SK-N-SH (cell line): ENCODE measurements at regions not wholly inside any gene's neighbourhood (a gene's known extent, or its start where the extent isn't known, plus 50 kb on each side); places are given as distances from the start of the nearest gene placed in this dataset.

ENCODE experiments used
- CTCF ChIA-PET: fragments of 300-600, 350-600 bp; formaldehyde crosslinking; extraction: SDS; loops from one replicate; lab custom pipeline; 2021; lab: Yijun Ruan, JAX
- POLR2A ChIA-PET: fragments of 350-600 bp; sonication (Branson Sonifier 250); formaldehyde crosslinking; extraction: SDS; loops from one replicate; lab custom pipeline; 2020; ENCODE audit warnings: antibody characterized with exemption, inconsistent platforms; lab: Yijun Ruan, JAX
- DNase-seq: peaks from one replicate; pipeline ENCODE4 v3.0.0; 2012
- H2AFZ ChIP-seq: fragments of 200-600 bp; sonication (generic); 2 replicates; pipeline ENCODE4 v1.8.1; 2016; ENCODE audit warnings: antibody characterized with exemption, mild to moderate bottlenecking, low read depth
- H3F3A ChIP-seq: fragments of 200-600 bp; sonication (generic); replicated peaks from 2 replicates; pipeline ENCODE3; 2016; ENCODE audit warnings: antibody characterized with exemption, mild to moderate bottlenecking; ENCODE audit not compliant: insufficient read depth
- H3K27ac ChIP-seq, 2 experiments: fragments of 200-500 bp in 1 of 2; fragments of 200-600 bp in 1 of 2; sonication (Bioruptor generic) in 1 of 2; sonication (generic), shearing (Covaris generic) in 1 of 2; 2 replicates each; pipeline versions ENCODE4 v1.5.1 to v1.6.1; 2014 to 2016; ENCODE audit warnings: low read depth in 2 of 2, inconsistent platforms in 1 of 2, low read length in 1 of 2, mild to moderate bottlenecking in 1 of 2, mixed read lengths in 1 of 2
- H3K27me3 ChIP-seq: fragments of 200-600 bp; sonication (generic), shearing (Covaris generic); 2 replicates; pipeline ENCODE4 v1.6.1; 2016; ENCODE audit warnings: mixed run types; ENCODE audit not compliant: insufficient read depth
- H3K36me3 ChIP-seq, 2 experiments: fragments of 200-500 bp in 1 of 2; fragments of 200-600 bp in 1 of 2; sonication (Bioruptor generic) in 1 of 2; sonication (generic) in 1 of 2; replicated peaks in 1 of 2; 2 replicates each; pipeline versions ENCODE3 to v1.5.1; 2014 to 2016; ENCODE audit warnings: low read length in 1 of 2, mild to moderate bottlenecking in 1 of 2; ENCODE audit not compliant: insufficient read depth in 2 of 2, control insufficient read depth in 1 of 2
- H3K4me1 ChIP-seq, 2 experiments: fragments of 200-500 bp in 1 of 2; fragments of 200-600 bp in 1 of 2; sonication (Bioruptor generic) in 1 of 2; sonication (generic), shearing (Covaris generic) in 1 of 2; 2 replicates each; pipeline versions ENCODE4 v1.5.1 to v1.6.1; 2014 to 2016; ENCODE audit warnings: low read depth in 1 of 2, low read length in 1 of 2, mixed run types in 1 of 2; ENCODE audit not compliant: insufficient read depth in 2 of 2, control insufficient read depth in 1 of 2
- H3K4me2 ChIP-seq: fragments of 200-600 bp; sonication (generic), shearing (Covaris generic); 2 replicates; pipeline ENCODE4 v1.6.1; 2017; ENCODE audit warnings: mixed run types
- H3K4me3 ChIP-seq, 2 experiments: fragments of 200-500 bp in 1 of 2; fragments of 200-600 bp in 1 of 2; sonication (Bioruptor generic) in 1 of 2; sonication (generic), shearing (Covaris generic) in 1 of 2; 2 replicates each; pipeline versions ENCODE4 v1.5.1 to v1.8.1; 2014 to 2016; ENCODE audit warnings: low read depth in 2 of 2, inconsistent platforms in 1 of 2, low read length in 1 of 2, mild to moderate bottlenecking in 1 of 2, mixed read lengths in 1 of 2, moderate library complexity in 1 of 2
- H3K79me2 ChIP-seq: fragments of 200-600 bp; sonication (generic); 2 replicates; pipeline ENCODE4 v1.8.1; 2017; ENCODE audit warnings: mild to moderate bottlenecking; ENCODE audit not compliant: insufficient read depth
- H3K9ac ChIP-seq: fragments of 200-600 bp; sonication (generic); 2 replicates; pipeline ENCODE4 v1.6.1; 2017; ENCODE audit warnings: mixed run types
- H3K9me2 ChIP-seq: fragments of 200-600 bp; sonication (generic); 2 replicates; pipeline ENCODE4 v1.6.1; 2017; ENCODE audit warnings: mixed run types
- H3K9me3 ChIP-seq: fragments of 200-600 bp; sonication (generic); 2 replicates; pipeline ENCODE4 v1.6.1; 2017; ENCODE audit warnings: mixed run types, mild to moderate bottlenecking, moderate library complexity
- H4K20me1 ChIP-seq: fragments of 200-600 bp; sonication (generic); 2 replicates; pipeline ENCODE4 v1.6.1; 2017; ENCODE audit warnings: mild to moderate bottlenecking, mixed run types; ENCODE audit not compliant: insufficient read depth
- CHD2 ChIP-seq: fragments of 150-350 bp; IDR thresholded peaks from 2 replicates; pipeline ENCODE4 v1.6.1; 2018; ENCODE audit warnings: low read length; ENCODE audit not compliant: partially characterized antibody
- EP300 ChIP-seq, 2 experiments: IDR thresholded peaks; 2 replicates each; pipeline versions ENCODE4 v1.4.0 to v1.6.1; 2012; ENCODE audit warnings: borderline replicate concordance in 1 of 2, low read depth in 1 of 2, low read length in 1 of 2
- FOXJ3 ChIP-seq: sonication (generic); formaldehyde crosslinking; IDR thresholded peaks from 2 replicates; pipeline ENCODE4 v1.5.1; 2020; ENCODE audit warnings: mild to moderate bottlenecking, missing genetic modification reagents
- GATA2 ChIP-seq: sonication (generic); formaldehyde crosslinking; IDR thresholded peaks from 2 replicates; pipeline ENCODE4 v1.5.0; 2020; ENCODE audit warnings: mild to moderate bottlenecking, missing genetic modification reagents
- MEF2A ChIP-seq: IDR thresholded peaks from 2 replicates; pipeline ENCODE4 v1.4.0; 2012; ENCODE audit warnings: low read depth, borderline replicate concordance
- NFIC ChIP-seq: IDR thresholded peaks from 2 replicates; pipeline ENCODE4 v1.4.0; 2012; ENCODE audit warnings: borderline replicate concordance
- POLR2AphosphoS5 ChIP-seq: IDR thresholded peaks from 2 replicates; pipeline ENCODE4 v1.6.1; 2012; ENCODE audit warnings: low read depth, low read length
- RAD21 ChIP-seq: IDR thresholded peaks from 2 replicates; pipeline ENCODE4 v1.6.1; 2012; ENCODE audit warnings: mild to moderate bottlenecking, low read length
- RFX5 ChIP-seq: IDR thresholded peaks from 2 replicates; pipeline ENCODE4 v1.6.1; 2012; ENCODE audit warnings: mild to moderate bottlenecking, improper control_type of control experiment, low read length
- SMC3 ChIP-seq: IDR thresholded peaks from 2 replicates; pipeline ENCODE4 v1.6.1; 2012; ENCODE audit warnings: low read depth, low read length, improper control_type of control experiment
- TAF1 ChIP-seq: IDR thresholded peaks from 2 replicates; pipeline ENCODE4 v1.6.1; 2012; ENCODE audit warnings: low read depth, mild to moderate bottlenecking, low read length, moderate library complexity, borderline replicate concordance
- USF2 ChIP-seq: fragments of 150-350 bp; IDR thresholded peaks from 2 replicates; pipeline ENCODE4 v1.6.1; 2017; ENCODE audit warnings: antibody characterized with exemption, low read length, low read depth, borderline replicate concordance
- WGBS: methylation state at CpG from one replicate; pipeline ENCODE4 v1.1.6; 2017; ENCODE audit warnings: low lambda C conversion rate; 5-methylcytosine and 5-hydroxymethylcytosine counted together
- TF ChIP-seq, protein P1 (sequence below): fragments of 150-350 bp; IDR thresholded peaks from 2 replicates; pipeline ENCODE4 v1.6.1; 2016; ENCODE audit warnings: mild to moderate bottlenecking, low read depth, low read length
- TF ChIP-seq, protein P2 (sequence below): IDR thresholded peaks from 2 replicates; pipeline ENCODE4 v1.6.1; 2012; ENCODE audit warnings: mild to moderate bottlenecking, low read depth, low read length, moderate library complexity

DNA sequence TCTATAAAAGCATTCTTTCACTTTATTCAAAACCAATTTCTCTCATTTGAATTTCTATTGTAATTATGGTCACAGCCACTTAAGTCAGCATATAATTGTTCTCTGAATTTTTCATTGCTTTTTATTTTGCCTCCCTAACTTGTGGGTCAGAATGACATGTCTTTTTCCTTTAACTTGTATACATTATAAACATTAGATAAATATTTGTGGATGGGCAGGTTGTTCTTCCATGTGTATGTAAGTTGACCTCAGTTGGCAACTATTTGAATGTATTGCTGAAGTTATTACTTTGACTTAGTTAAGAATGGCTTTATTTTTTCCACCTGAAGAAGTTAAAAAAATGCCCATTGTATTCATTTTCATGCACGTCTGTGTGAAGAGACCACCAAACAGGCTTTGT is 83.0 kb upstream of the MAP3K7 start:
- no peak overlapping the region for H2AFZ ChIP-seq
- ChIA-PET CTCF (no interaction called here), POLR2A (no interaction called here)
- TF ChIP-seq CHD2 (no peak), RFX5 (no peak), POLR2AphosphoS5 (no peak), RAD21 (no peak), NFIC (no peak), EP300 (IDR thresholded peaks at IDR 0.05; ENCODE audit: borderline replicate concordance in 1 of 2, low read depth in 1 of 2, low read length in 1 of 2) (no peak), MEF2A (no peak), USF2 (no peak), TAF1 (no peak), GATA2 (CRISPR knock-in tag) (no peak), SMC3 (no peak), FOXJ3 (CRISPR knock-in tag) (no peak)
- TF ChIP-seq, protein P1, sequence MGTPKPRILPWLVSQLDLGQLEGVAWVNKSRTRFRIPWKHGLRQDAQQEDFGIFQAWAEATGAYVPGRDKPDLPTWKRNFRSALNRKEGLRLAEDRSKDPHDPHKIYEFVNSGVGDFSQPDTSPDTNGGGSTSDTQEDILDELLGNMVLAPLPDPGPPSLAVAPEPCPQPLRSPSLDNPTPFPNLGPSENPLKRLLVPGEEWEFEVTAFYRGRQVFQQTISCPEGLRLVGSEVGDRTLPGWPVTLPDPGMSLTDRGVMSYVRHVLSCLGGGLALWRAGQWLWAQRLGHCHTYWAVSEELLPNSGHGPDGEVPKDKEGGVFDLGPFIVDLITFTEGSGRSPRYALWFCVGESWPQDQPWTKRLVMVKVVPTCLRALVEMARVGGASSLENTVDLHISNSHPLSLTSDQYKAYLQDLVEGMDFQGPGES = no peak
- TF ChIP-seq, protein P2, sequence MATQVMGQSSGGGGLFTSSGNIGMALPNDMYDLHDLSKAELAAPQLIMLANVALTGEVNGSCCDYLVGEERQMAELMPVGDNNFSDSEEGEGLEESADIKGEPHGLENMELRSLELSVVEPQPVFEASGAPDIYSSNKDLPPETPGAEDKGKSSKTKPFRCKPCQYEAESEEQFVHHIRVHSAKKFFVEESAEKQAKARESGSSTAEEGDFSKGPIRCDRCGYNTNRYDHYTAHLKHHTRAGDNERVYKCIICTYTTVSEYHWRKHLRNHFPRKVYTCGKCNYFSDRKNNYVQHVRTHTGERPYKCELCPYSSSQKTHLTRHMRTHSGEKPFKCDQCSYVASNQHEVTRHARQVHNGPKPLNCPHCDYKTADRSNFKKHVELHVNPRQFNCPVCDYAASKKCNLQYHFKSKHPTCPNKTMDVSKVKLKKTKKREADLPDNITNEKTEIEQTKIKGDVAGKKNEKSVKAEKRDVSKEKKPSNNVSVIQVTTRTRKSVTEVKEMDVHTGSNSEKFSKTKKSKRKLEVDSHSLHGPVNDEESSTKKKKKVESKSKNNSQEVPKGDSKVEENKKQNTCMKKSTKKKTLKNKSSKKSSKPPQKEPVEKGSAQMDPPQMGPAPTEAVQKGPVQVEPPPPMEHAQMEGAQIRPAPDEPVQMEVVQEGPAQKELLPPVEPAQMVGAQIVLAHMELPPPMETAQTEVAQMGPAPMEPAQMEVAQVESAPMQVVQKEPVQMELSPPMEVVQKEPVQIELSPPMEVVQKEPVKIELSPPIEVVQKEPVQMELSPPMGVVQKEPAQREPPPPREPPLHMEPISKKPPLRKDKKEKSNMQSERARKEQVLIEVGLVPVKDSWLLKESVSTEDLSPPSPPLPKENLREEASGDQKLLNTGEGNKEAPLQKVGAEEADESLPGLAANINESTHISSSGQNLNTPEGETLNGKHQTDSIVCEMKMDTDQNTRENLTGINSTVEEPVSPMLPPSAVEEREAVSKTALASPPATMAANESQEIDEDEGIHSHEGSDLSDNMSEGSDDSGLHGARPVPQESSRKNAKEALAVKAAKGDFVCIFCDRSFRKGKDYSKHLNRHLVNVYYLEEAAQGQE = no peak
- no peaks in the 10 kb centered on the region for H3K9me2 ChIP-seq
- no peaks in the 10 kb centered on the region for H3K4me1 ChIP-seq
- no peak overlapping the region for H3K4me3 ChIP-seq
- no peak overlapping the region for H3K9ac ChIP-seq
- no peaks in the 10 kb centered on the region for H4K20me1 ChIP-seq
- H3K27me3 ChIP-seq = no peaks in the 10 kb centered on the region; the same call in 1 of the 2 replicates
- DNase-seq = no peak
- H3K4me2 ChIP-seq = no peak overlapping the region
- no peaks in the 10 kb centered on the region for H3K36me3 ChIP-seq
- H3K27ac ChIP-seq = no peak overlapping the region
- H3F3A ChIP-seq = no peaks in the 10 kb centered on the region
- no peaks in the 10 kb centered on the region for H3K79me2 ChIP-seq
- 13% methylated on average over 1 of the region's 1 CpG for WGBS
- no peaks in the 10 kb centered on the region for H3K9me3 ChIP-seq
